Fibroblast of peridontal ligament (primary cell): ENCODE measurements at regions not wholly inside any gene's neighbourhood (a gene's known extent, or its start where the extent isn't known, plus 50 kb on each side); places are given as distances from the start of the nearest gene placed in this dataset.

Experiments used
- DNase-seq: peaks from one replicate; pipeline ENCODE4 v3.0.0-alpha.2; 2010; ENCODE audit errors: extremely low read depth

DNA sequence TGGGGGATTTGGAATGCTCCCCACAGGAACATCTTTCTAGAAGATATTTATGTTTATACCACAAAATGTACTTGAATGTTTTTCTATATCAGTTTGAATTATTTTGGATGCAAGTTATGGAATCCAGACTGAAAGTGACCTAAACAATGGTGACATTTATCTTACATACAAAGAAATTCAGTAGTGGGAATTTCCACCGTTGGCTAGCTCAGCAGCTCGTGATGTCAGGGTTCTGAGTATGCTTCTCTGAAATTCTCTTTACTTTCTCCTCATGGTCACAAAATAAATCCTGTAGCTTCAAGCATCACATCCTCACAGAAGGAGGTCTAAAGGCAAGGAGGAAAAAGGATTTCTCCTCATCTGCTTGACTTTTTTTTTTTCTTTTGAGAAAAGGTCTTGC, 105.3 kb downstream of the AKAIN1 start:
- DNase-seq: no peak

DNA sequence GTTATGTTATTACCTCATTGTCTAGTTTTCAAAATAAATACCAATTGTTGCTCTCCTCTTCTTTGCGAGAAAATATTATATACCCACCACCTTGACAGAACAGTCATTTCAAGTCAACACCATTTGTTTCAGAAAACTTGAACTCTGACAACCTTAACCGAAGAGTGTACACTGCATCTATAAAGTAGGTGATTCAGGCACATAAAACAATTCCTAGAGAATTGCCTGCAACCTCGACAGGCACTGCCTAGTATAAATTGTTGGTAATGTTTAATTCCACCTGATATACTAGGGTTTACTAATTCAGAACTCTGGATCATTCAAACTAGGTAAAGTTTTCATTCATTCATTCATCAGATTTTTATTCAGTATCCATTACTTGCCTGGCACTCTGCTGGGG, 121.8 kb downstream of the AKAIN1 start:
- no peak for DNase-seq

GRCh38 chr18:5073026-5073944, 123.8 kb downstream of the AKAIN1 start:
- DNase-seq: peak; percentile 1

DNA sequence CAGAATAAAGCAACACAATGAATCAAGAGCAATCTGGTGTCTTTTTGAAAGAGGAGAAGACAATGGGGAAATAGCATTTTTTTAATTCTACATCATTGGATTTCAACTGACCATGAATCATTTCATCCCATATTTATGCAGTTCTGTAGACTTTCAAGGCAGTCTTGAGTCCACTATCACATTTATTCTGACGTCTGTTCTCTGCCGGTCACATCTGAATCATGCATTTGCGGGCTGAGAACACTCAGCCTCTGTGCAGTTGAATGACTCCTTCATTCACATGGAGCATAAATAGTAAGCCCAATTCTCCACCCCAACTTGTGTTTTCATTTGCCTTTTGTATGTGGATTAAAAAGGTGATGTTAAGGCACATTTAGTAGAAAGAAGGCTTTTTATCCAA, 128.2 kb downstream of the AKAIN1 start:
- DNase-seq: no peak

GRCh38 chr18:5066380-5066977, 130.6 kb downstream of the AKAIN1 start:
- DNase-seq: no peak

GRCh38 chr18:5065615-5066014, 131.4 kb downstream of the AKAIN1 start:
- DNase-seq: no peak

DNA sequence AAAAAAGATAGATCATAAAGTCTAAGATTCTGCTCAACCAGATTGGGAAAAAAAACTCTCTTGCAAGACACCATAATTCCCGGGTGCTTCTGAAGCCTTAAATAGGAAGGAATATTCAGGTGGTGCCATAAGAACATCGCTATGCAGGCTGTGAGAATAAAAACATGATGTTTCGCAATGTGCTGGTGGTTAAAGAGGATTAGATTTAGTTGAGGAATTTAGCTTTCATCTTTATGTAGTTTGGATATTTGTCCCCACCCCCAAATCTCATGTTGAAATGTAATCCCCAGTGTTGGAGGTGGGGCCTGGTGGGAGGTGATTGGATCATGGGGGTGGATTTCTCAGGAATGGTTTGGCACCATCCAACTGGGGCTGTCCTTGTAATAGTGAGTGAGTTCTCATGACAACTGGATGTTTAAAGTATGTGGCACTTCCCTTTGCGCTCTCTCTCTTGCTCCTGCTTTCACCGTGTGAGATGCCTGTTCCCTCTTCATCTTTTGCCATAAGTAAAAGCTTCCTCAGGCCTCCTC, 132.2 kb downstream of the AKAIN1 start:
- DNase-seq: no peak

- no peak for DNase-seq
These were observed 135.3 kb downstream of the AKAIN1 start for GRCh38 chr18:5061785-5062184.

DNA sequence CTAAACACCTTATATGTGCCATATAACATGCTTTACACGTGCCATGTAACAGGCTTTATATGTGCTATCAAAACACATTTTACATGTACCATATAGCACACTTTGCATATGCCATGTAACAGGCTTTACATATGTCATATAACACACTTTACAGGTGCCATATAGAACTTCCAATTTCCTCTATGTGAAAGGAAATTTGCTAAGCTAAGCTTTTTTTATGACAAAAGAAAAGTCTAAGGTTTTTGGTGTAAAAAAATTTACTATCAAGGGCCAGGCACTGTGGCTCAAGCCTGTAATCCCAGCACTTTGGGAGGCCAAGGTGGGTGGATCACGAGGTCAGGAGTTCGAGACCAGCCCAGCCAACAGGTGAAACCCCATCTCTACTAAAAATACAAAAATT, 136.5 kb downstream of the AKAIN1 start:
- no peak for DNase-seq

- no peak for DNase-seq
These were observed 137.4 kb downstream of the AKAIN1 start for GRCh38 chr18:5059696-5060032.

- DNase-seq: no peak
These were observed 138.0 kb downstream of the AKAIN1 start for GRCh38 chr18:5058768-5059695.

GRCh38 chr18:5057386-5058348, 139.4 kb downstream of the AKAIN1 start:
- DNase-seq: peak; percentile 18

DNA sequence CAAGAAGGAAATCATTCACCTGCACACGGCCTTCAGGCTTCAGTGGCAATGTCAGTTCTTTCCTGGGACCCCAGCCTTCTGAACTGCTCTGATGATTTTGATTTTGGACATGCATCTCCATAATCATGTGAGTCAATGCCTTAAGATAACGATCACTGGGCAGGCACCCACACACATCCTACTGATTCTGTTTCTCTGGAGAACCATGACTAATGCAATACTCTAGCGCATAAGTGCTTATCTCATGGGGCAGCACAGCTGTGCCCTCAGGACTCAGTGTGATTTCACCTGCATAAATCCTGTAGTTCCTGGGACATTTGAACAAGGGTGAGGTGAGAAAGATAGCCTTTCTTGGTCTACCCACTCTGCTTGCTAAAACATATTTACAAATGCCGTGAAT, 144.6 kb downstream of the AKAIN1 start:
- DNase-seq: no peak

- DNase-seq: no peak
These were observed 145.8 kb downstream of the AKAIN1 start for GRCh38 chr18:5051207-5051606.

- no peak for DNase-seq
These were observed 147.9 kb downstream of the AKAIN1 start for GRCh38 chr18:5049124-5049523.

GRCh38 chr18:5040476-5040875, 156.6 kb downstream of the AKAIN1 start:
- no peak for DNase-seq

GRCh38 chr18:5036523-5036922, 160.5 kb downstream of the AKAIN1 start:
- no peak for DNase-seq

DNA sequence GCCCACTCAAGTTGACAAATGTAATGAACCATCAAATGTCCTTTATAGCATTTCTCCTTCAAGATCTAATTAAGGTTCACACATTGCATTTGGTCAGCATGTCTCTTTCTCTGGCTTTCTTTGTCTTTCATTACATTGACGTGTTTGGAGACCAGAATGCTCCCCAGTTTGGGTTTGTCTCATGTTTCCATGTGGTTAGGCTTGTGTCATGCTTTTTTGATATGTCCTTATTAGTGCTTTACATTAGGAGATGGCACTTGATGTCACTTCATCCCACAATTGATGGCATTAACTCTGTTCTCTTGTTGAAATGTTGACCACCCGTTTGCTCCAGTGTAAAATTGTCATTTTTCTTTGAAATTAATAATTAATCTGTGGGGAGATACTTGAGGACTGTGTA, 165.8 kb downstream of the AKAIN1 start:
- no peak for DNase-seq

DNA sequence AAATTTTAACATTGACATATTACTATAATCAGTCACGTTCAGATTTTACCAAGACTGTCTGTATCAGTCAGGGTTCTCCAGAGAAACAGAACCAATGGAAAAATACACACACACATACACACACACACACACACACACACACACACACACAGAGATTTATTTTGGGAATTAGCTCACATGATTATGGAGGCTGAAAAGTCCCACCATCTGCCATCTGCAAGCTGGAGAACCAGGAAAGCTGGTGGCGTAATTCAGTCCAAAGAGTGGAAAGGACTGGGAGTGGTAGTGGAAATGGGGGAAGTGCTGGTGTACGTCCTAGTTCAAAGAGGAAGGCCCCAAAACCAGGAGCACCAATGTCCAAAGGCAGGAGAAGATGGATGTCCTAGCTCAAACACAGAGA, 166.4 kb downstream of the AKAIN1 start:
- DNase-seq: no peak

GRCh38 chr18:5029592-5029991, 167.5 kb downstream of the AKAIN1 start:
- DNase-seq: no peak

- no peak for DNase-seq
These were observed 172.3 kb downstream of the AKAIN1 start for GRCh38 chr18:5024741-5025140.
